ENCODE measurements at regions not wholly inside any gene's neighbourhood (a gene's known extent, or its start where the extent isn't known, plus 50 kb on each side); places are given as distances from the start of the nearest gene placed in this dataset.

GRCh38 chr6:153673225-153673624 is 365.8 kb upstream of the OPRM1 start:
- TF ChIP-seq POLR2A (IDR thresholded peaks at IDR 0.05) = no peak
- TF ChIP-seq CTCF (IDR thresholded peaks at IDR 0.05) = no peak
- no peak for TF ChIP-seq POLR2AphosphoS5 (IDR thresholded peaks at IDR 0.05)

All from breast epithelium (tissue), 3 donors.